ENCODE measurements at regions not wholly inside any gene's neighbourhood (a gene's known extent, or its start where the extent isn't known, plus 50 kb on each side); places are given as distances from the start of the nearest gene placed in this dataset.
"Not testable (repeated sequence)": the region's sequence is repeated elsewhere in the genome, so short reads cannot be mapped to it uniquely, and the experiment has no call there.

DNA sequence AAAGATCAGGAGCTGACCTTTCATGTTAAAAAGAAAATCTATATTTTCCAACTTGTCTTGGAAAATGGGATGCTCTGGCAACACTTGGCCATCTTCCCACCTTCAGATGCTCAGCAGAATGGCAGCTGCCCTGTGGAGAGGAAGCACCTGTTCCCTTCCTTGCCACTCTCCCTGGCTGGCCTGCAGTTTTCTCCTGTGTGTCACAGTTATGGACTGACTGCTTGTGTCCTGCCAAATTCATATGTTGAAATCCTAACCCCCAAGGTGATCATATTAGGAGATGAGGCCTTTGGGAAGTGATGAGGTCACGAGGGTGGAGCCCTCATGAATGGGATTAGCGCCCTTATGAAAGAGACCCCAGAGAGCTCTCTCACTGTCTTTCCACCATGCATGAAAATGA is 97.0 kb upstream of the PLGLB2 start:
- TF ChIP-seq EZH2 (IDR thresholded peaks at IDR 0.05; ENCODE audit: borderline replicate concordance, low read length), result not testable (repeated sequence)
- TF ChIP-seq, protein P1, sequence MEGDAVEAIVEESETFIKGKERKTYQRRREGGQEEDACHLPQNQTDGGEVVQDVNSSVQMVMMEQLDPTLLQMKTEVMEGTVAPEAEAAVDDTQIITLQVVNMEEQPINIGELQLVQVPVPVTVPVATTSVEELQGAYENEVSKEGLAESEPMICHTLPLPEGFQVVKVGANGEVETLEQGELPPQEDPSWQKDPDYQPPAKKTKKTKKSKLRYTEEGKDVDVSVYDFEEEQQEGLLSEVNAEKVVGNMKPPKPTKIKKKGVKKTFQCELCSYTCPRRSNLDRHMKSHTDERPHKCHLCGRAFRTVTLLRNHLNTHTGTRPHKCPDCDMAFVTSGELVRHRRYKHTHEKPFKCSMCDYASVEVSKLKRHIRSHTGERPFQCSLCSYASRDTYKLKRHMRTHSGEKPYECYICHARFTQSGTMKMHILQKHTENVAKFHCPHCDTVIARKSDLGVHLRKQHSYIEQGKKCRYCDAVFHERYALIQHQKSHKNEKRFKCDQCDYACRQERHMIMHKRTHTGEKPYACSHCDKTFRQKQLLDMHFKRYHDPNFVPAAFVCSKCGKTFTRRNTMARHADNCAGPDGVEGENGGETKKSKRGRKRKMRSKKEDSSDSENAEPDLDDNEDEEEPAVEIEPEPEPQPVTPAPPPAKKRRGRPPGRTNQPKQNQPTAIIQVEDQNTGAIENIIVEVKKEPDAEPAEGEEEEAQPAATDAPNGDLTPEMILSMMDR (IDR thresholded peaks at IDR 0.05; ENCODE audit: low read length), result not testable (repeated sequence)
